GM18502 (cell line): ENCODE measurements at regions not wholly inside any gene's neighbourhood (a gene's known extent, or its start where the extent isn't known, plus 50 kb on each side); places are given as distances from the start of the nearest gene placed in this dataset.
A peak's percentile ranks its signal among the peaks of the same experiment; 100 is the strongest.

Experiments used
- ATAC-seq: cut with Tn5 transposase; IDR thresholded peaks from one replicate; pipeline ENCODE4 v1.9.1; 2021; ENCODE audit warnings: mild to moderate bottlenecking; ENCODE audit not compliant: unreplicated experiment, poor library complexity

GRCh38 chr6:163820745-163821458 lies 406.4 kb downstream of the QKI start:
- no peak for ATAC-seq

- ATAC-seq, result no peak
Measured at GRCh38 chr6:163820171-163820570, 405.7 kb downstream of the QKI start.

DNA sequence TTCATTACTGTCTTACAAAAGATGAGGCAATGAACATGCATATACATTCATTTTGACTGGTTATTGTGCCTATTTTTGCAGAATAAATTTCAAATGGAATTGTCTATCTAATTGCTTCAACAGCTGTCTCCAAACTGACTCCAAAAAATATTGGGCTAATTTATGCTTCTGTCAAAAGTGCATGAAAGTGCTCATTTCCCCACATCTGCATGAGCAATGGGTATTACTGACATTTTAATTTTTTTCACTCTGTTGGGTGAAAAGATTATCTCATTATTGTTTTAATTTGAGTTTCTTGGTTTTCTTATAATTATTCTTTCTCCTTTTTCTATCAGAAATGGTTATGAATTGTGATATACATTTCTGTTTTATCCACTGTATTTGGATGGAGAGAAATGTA lies 404.2 kb downstream of the QKI start:
- ATAC-seq, result no peak

DNA sequence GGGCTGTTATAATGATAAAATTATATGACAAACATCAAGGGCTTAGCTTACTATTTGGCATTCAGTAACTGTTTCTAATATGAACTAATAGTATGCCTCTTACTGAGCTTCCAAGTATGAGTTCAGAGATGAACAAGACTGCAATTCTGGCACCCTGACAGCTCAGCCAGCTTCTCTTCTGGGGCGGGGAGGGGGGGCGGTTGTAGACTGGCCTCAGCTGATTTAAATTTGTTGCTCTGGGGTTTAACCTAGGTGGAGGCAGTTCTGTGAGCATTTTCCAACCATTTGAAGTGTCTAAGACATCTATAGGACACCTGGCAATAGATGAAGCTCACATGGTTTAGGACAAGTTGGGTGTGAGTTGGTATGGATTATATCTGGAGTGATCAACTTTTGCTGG lies 401.9 kb downstream of the QKI start:
- ATAC-seq, result no peak

- no peak for ATAC-seq
Measured at GRCh38 chr6:163815796-163816195, 401.3 kb downstream of the QKI start.

GRCh38 chr6:163814494-163815364 lies 400.2 kb downstream of the QKI start:
- peak; percentile 85 for ATAC-seq

- ATAC-seq, result peak; percentile 54
Measured at GRCh38 chr6:163813979-163814493, 399.5 kb downstream of the QKI start.

DNA sequence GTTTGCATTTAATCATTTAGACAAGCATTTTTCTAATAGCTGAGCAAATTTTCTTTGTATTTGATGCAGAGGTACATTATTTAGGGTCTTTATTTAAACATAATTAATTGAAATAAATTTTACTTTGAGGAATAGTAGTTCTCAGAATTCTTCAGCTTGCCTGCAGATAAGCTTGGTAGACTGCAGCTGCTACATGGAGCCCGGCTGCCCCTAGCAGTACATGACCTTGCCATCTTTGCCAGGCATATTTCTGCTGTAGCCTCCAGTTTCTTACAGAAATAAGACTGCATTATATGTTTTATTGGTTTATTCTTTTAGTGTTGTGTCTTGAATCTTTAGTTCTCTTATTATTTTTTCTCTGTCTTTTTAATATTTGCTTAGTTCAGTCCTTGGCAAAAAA lies 396.8 kb downstream of the QKI start:
- no peak for ATAC-seq

DNA sequence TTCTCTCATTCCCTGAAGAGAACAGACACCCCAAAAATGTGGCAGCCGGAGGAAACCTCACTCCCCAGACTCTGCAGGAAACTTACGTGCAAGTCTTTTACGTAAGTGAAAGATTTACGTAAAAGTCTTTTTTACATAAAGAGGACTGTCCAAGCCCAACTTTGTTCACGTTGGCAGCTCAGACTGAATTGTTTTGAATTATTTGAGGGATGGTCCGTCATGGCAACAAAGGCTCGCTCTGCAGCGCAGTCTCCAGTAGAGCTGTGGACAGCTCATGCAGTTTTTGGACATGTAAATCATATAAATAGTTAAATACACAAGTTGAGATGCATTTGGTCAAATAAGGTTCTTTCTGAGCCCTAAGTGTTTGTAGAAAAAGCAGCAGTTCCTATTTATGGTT lies 394.8 kb downstream of the QKI start:
- no peak for ATAC-seq

DNA sequence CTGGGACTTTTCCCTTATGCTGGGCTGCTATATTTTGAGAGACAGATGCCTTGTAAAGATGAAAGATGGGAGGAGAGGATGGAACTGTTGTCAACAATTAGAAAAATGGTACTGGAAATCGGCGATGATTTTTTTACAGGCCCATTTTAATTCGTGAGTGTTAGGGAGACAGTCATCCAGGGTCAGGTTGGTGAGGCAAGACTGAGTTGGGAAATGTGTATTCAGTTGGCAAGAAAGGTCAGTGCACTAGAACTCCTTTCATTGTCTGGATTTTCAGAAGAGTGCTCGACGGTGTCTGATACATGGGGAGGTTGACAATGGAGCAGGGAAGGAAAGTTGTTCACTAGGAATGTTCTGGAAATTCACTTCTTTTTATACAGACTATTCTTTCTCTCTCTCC lies 394.4 kb downstream of the QKI start:
- no peak for ATAC-seq

DNA sequence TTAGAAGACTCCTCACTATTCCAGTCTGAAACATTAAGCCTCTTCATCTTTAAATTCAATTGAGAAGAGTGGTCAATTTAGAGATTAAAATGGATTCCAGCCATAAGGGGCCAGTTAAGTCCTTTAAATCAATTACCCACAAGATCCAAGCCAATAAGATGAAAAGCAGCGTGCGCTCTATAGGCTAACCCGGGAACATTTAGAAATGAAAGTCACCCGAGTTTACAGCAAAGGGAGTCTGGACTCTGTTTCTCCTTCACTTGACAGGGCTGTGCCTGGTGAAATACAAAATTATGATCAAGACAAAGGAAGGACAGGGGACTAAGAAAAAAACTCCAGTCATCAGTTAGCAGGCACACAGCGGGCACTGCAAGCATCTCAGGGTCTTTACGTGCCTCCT lies 393.7 kb downstream of the QKI start:
- no peak for ATAC-seq

DNA sequence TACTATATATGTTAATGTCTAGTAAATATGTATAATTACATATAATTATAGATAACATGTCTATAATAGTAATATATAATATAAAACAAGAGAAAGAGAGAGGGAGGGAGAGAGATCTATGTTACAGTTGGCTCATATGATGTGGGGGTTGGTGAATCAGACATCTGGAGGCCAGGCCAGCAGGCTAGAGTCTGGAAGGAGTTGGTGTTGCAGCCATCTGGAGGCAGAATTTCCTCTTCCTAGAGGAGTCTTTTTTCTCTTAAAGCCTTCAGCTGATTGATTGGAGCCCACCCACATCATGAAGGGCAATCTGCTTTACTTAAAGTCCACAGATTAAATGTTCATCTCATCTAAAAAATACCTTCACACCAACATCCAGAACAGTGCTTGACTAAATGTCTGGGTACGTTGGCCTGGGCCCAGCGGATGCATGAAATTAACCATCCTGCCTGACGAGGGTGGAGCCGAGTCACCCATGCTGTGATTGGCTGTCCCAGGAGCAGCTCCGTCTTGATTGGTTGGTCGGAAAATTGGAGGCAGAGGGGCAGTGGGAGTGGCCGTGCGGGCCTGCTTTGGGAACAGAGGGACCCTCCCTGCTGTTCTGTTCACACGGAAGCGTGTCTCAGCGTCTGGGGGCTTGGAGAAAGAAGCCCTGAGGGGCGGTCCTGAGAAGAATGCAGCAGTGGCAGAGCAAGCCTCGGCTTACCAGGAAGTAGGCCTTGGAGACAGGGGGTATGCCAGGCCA lies 392.4 kb downstream of the QKI start:
- no peak for ATAC-seq

DNA sequence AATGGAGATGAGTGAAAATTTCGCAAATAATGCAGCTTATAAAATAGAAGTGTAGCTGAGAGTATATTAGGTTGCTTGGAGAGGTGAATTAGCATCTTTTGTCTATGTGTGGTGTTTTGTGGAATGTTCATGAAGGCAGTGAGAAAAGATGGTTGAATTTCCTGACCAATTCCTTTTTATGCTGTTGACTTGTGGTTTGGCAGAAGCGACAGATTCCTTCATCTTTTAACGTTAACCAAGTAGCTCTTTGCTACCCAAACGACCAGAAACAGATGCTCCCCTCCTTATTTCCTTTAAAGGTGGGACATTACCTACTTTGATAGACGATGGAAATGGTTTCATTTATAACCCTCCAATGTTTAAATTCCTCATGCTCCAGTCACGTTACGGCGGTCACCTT lies 390.5 kb downstream of the QKI start:
- ATAC-seq, result no peak

- no peak for ATAC-seq
Measured at GRCh38 chr6:163802267-163802666, 387.7 kb downstream of the QKI start.

- no peak for ATAC-seq
Measured at GRCh38 chr6:163797296-163797845, 382.9 kb downstream of the QKI start.

GRCh38 chr6:163793011-163793983 lies 378.8 kb downstream of the QKI start:
- peak; percentile 97 for ATAC-seq

DNA sequence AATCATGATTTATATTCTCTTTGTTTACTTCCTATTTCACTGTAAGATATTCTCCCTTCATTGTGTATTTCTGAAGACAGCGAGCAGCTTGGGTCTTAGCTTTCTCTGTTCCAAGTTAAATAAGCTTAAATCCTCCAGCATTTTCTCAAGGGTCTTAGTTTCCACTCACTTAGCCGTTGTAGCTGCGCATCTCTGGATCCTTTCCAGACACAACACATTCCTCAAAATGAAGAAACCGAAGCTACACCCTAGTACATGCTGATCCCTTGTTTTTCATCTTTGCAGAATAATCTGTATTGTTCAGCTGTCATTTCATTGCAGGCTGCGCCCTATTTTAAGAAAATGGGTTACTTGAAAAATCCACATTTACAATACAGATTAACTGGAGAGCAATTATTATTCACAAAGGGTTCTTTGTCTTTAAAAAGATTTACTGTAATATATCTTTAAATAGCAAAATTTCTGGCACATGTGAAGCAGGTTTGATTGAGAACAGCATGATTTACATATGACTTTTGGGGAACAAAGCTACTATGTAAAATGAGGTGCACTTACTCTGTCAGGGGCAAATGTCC lies 375.8 kb downstream of the QKI start:
- ATAC-seq, result no peak

- no peak for ATAC-seq
Measured at GRCh38 chr6:163789199-163789810, 374.8 kb downstream of the QKI start.
